ENCODE measurements at regions not wholly inside any gene's neighbourhood (a gene's known extent, or its start where the extent isn't known, plus 50 kb on each side); places are given as distances from the start of the nearest gene placed in this dataset.

GRCh38 chr1:212233321-212233720, 51.9 kb upstream of the PPP2R5A start:
- ChIA-PET POLR2A (interaction anchor here (1.2 kb wide), 1 partner anchor 16 kb away, joined by 3 read pairs; no protein-coding TSS in a partner anchor), CTCF (no interaction called here)
- H3K4me3 Mint-ChIP-seq = no peak overlapping the region
- H3K27me3 Mint-ChIP-seq = peaks cover 6% of the 10 kb centered on the region
- no peak overlapping the region for H3K27ac Mint-ChIP-seq
- no peaks in the 10 kb centered on the region for H3K36me3 Mint-ChIP-seq (ENCODE audit: low read depth)
- peaks cover 41% of the 10 kb centered on the region for H3K4me1 Mint-ChIP-seq
- no peaks in the 10 kb centered on the region for H3K9me3 Mint-ChIP-seq
- DNase-seq = no peak

- ChIA-PET POLR2A (interaction anchor here (0.7 to 3.8 kb wide), 5 partner anchors 9 to 128 kb away, joined by 3 to 20 read pairs (median 3); no protein-coding TSS in a partner anchor), CTCF (interaction anchor here (1.4 to 1.7 kb wide), 2 partner anchors 9 to 57 kb away, joined by 3 read pairs; no protein-coding TSS in a partner anchor)
- Mint-ChIP-seq H3K4me3 (no peak overlapping the region), H3K36me3 (ENCODE audit: low read depth) (no peaks in the 10 kb centered on the region), H3K4me1 (peaks cover 43% of the 10 kb centered on the region), H3K9me3 (no peaks in the 10 kb centered on the region), H3K27ac (peak overlapping the region; percentile 56), H3K27me3 (peaks cover 1% of the 10 kb centered on the region)
- DNase-seq = peak; percentile 48
Observed at GRCh38 chr1:212234431-212235395, 50.5 kb upstream of the PPP2R5A start.

All from activated CD4-positive, alpha-beta memory T cell treated with anti-CD3 and anti-CD28 coated beads, Interleukin-2, amount 10 ng/mL, durations not matched to agents 7 days and 5 days (primary cell).